Lower leg skin (tissue), 3 donors: ENCODE measurements at regions not wholly inside any gene's neighbourhood (a gene's known extent, or its start where the extent isn't known, plus 50 kb on each side); places are given as distances from the start of the nearest gene placed in this dataset.

Experiments
- CTCF ChIP-seq, 3 donors: fragments of 450-650 bp; IDR thresholded peaks; one replicate each; pipeline ENCODE4 v1.5.1; 2016; ENCODE audit warnings: antibody characterized with exemption in 3 of 3, mild to moderate bottlenecking in 3 of 3, moderate library complexity in 2 of 3
- POLR2A ChIP-seq, 2 donors: fragments of 450-650 bp; IDR thresholded peaks; one replicate each; pipeline ENCODE4 v1.6.1; 2016 to 2017; ENCODE audit warnings: antibody characterized with exemption in 2 of 2, mild to moderate bottlenecking in 1 of 2, moderate library complexity in 1 of 2

GRCh38 chr16:52718046-52718445, 171.1 kb upstream of the TOX3 start:
- TF ChIP-seq CTCF (IDR thresholded peaks at IDR 0.05) (no peak), POLR2A (IDR thresholded peaks at IDR 0.05) (no peak)
